Right kidney (tissue), 1 donor: ENCODE measurements at regions not wholly inside any gene's neighbourhood (a gene's known extent, or its start where the extent isn't known, plus 50 kb on each side); places are given as distances from the start of the nearest gene placed in this dataset.
"Not testable (repeated sequence)": the region's sequence is repeated elsewhere in the genome, so short reads cannot be mapped to it uniquely, and the experiment has no call there.

Experiments
- DNase-seq: peaks from one replicate; pipeline ENCODE4 v3.0.0-alpha.2; 2016

GRCh38 chr5:85549836-85550599 is 1067.7 kb upstream of the COX7C start:
- DNase-seq, result no peak

- DNase-seq, result no peak
Measured at GRCh38 chr5:85556464-85556863, 1061.3 kb upstream of the COX7C start.

GRCh38 chr5:85576666-85577065 is 1041.1 kb upstream of the COX7C start:
- no peak for DNase-seq

- not testable (repeated sequence) for DNase-seq
Measured at GRCh38 chr5:85587806-85588205, 1029.9 kb upstream of the COX7C start.

- not testable (repeated sequence) for DNase-seq
Measured at GRCh38 chr5:85588268-85588667, 1029.5 kb upstream of the COX7C start.

- no peak for DNase-seq
Measured at GRCh38 chr5:85590764-85591163, 1027.0 kb upstream of the COX7C start.

GRCh38 chr5:85591311-85591710 is 1026.4 kb upstream of the COX7C start:
- DNase-seq, result no peak

GRCh38 chr5:85602843-85603242 is 1014.9 kb upstream of the COX7C start:
- DNase-seq, result no peak

GRCh38 chr5:85604378-85604777 is 1013.4 kb upstream of the COX7C start:
- DNase-seq, result no peak

GRCh38 chr5:85604786-85605185 is 1013.0 kb upstream of the COX7C start:
- no peak for DNase-seq

GRCh38 chr5:85605381-85605780 is 1012.4 kb upstream of the COX7C start:
- no peak for DNase-seq

- no peak for DNase-seq
Measured at GRCh38 chr5:85614489-85614888, 1003.3 kb upstream of the COX7C start.

GRCh38 chr5:85621668-85622067 is 996.1 kb upstream of the COX7C start:
- DNase-seq, result no peak

GRCh38 chr5:85628153-85628552 is 989.6 kb upstream of the COX7C start:
- no peak for DNase-seq

GRCh38 chr5:85638495-85639125 is 979.1 kb upstream of the COX7C start:
- not testable (repeated sequence) for DNase-seq

- no peak for DNase-seq
Measured at GRCh38 chr5:85646036-85646435, 971.7 kb upstream of the COX7C start.

GRCh38 chr5:85646641-85647040 is 971.1 kb upstream of the COX7C start:
- DNase-seq, result no peak

- no peak for DNase-seq
Measured at GRCh38 chr5:85647349-85648127, 970.2 kb upstream of the COX7C start.

- DNase-seq, result no peak
Measured at GRCh38 chr5:85648495-85648894, 969.2 kb upstream of the COX7C start.

GRCh38 chr5:85651731-85652130 is 966.0 kb upstream of the COX7C start:
- DNase-seq, result no peak

GRCh38 chr5:85654144-85654543 is 963.6 kb upstream of the COX7C start:
- DNase-seq, result not testable (repeated sequence)

GRCh38 chr5:85656050-85656449 is 961.7 kb upstream of the COX7C start:
- no peak for DNase-seq

- not testable (repeated sequence) for DNase-seq
Measured at GRCh38 chr5:85657328-85657727, 960.4 kb upstream of the COX7C start.
